HL-60 (cell line): ENCODE measurements at regions not wholly inside any gene's neighbourhood (a gene's known extent, or its start where the extent isn't known, plus 50 kb on each side); places are given as distances from the start of the nearest gene placed in this dataset.

ENCODE experiments used
- DNase-seq, 2 experiments: peaks; one replicate each; pipeline ENCODE4 v3.0.0-alpha.2; 2010 to 2020; ENCODE audit warnings: low read depth in 1 of 2, low spot score in 1 of 2
- H3K27ac ChIP-seq: fragments of 250-450 bp; sonication (Bioruptor Pico); replicated peaks from 2 replicates; pipeline ENCODE4 v1.5.1; 2020; ENCODE audit warnings: mild to moderate bottlenecking, moderate library complexity
- H3K27me3 ChIP-seq: fragments of 250-450 bp; sonication (Bioruptor Pico); 2 replicates; pipeline ENCODE4 v1.5.1; 2021; ENCODE audit warnings: mild to moderate bottlenecking, moderate library complexity; ENCODE audit not compliant: insufficient read depth, poor library complexity, severe bottlenecking
- H3K4me3 ChIP-seq: replicated peaks from 2 replicates; pipeline ENCODE4 v1.5.1; 2011; ENCODE audit warnings: mild to moderate bottlenecking, control low read depth, low read length; ENCODE audit not compliant: insufficient read depth
- CTCF ChIP-seq: IDR thresholded peaks from one replicate; pipeline ENCODE4 v1.5.1; 2011; ENCODE audit warnings: low read length, control low read depth, inconsistent platforms; ENCODE audit not compliant: insufficient read depth
- GABPA ChIP-seq: IDR thresholded peaks from 2 replicates; pipeline ENCODE4 v1.6.1; 2012; ENCODE audit warnings: low read depth
- POLR2AphosphoS5 ChIP-seq: IDR thresholded peaks from 2 replicates; pipeline ENCODE4 v1.6.1; 2012; ENCODE audit warnings: low read depth
- REST ChIP-seq: IDR thresholded peaks from 2 replicates; pipeline ENCODE4 v1.6.1; 2012; ENCODE audit warnings: low read depth; ENCODE audit not compliant: insufficient replicate concordance
- SPI1 ChIP-seq: IDR thresholded peaks from 2 replicates; pipeline ENCODE4 v1.6.1; 2012; ENCODE audit warnings: low read depth, mild to moderate bottlenecking, borderline replicate concordance

- TF ChIP-seq CTCF (no peak), SPI1 (no peak), REST (no peak), GABPA (no peak), POLR2AphosphoS5 (no peak)
- H3K27ac ChIP-seq: no peak overlapping the region
- DNase-seq: no peak
- no peaks in the 10 kb centered on the region for H3K27me3 ChIP-seq
- no peak overlapping the region for H3K4me3 ChIP-seq
Measured at GRCh38 chr9:78940121-78940855, 631.5 kb upstream of the TLE4 start.

- no peak overlapping the region for H3K27ac ChIP-seq
- no peak for DNase-seq
- no peaks in the 10 kb centered on the region for H3K27me3 ChIP-seq
Measured at GRCh38 chr9:78954286-78954685, 617.5 kb upstream of the TLE4 start.

More at GRCh38 chr9:78954286-78954685, 617.5 kb upstream of the TLE4 start:
- no peak overlapping the region for H3K4me3 ChIP-seq
- TF ChIP-seq CTCF (no peak), POLR2AphosphoS5 (no peak), SPI1 (no peak), GABPA (no peak), REST (no peak)
